Heart left ventricle (tissue), 13 donors: ENCODE measurements at regions not wholly inside any gene's neighbourhood (a gene's known extent, or its start where the extent isn't known, plus 50 kb on each side); places are given as distances from the start of the nearest gene placed in this dataset.

Experiments
- POLR2A ChIP-seq, 2 donors: fragments of 450-650 bp; IDR thresholded peaks; one replicate each; pipeline ENCODE4 v1.6.1; 2017; ENCODE audit warnings: antibody characterized with exemption in 2 of 2, mild to moderate bottlenecking in 2 of 2, moderate library complexity in 2 of 2
- TF ChIP-seq, protein P1 (sequence below), 12 donors: fragments of 200-600 bp; sonication (generic) in 4 of 12; IDR thresholded peaks; one replicate each; pipeline versions ENCODE4 v1.5.0 to v1.8.0; 2018 to 2022; ENCODE audit warnings: antibody characterized with exemption in 12 of 12, mild to moderate bottlenecking in 5 of 12
- donor health status: ischemic (EF 13 %, LVEDD 7.1; RV severe dilation, severe dysfunction).
- donor health status: DM: no; HTN: yes; CAD: no.
- donor health status: DM: no; HTN: no; CAD: no.
- donor health status: ischemic (EF 25% LVEDD 6.9; RV normal size, moderate dysfunction).
- donor health status: ischemic (EF 25% LVEDD 5.7; RV mildly dilated, moderate dysfunction).
- donor health status: ischemic (EF 35%, LVEDD 5.7; RV mildly dilated, moderate dysfunction).
- donor health status: nonischemic (EF 11% LVEDD 7.7; RV severe dilation, severe dysfunction).
- donor health status: DM: yes; HTN: yes; CAD: no.
- donor health status: PGD.
- donor health status: ischemic (EF 29% LVEDD 5.4; RV normal size, mild dysfunction).
- donor health status: nonischemic (EF 23%, LVEDD 6.1; RV moderate dilation, normal function).

DNA sequence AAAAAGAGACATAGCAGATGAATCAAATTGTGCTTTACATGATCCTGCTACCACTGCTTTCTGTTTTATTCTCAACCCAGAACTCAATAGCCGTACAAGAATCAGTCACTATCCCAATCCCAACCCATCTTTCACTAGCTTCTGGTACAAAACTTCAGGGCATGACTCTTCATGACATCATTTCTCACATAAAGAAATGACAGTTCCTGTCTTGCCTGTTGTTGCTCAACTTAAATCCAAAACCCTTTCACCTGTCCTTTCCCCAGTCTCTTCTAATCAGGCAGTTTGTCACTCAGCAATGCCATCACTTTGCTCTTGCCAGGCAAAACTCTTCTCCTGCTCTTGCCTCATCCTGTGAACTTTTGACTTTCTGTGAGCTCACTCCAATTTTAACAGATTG, 962.8 kb downstream of the GALC start:
- TF ChIP-seq, protein P1, sequence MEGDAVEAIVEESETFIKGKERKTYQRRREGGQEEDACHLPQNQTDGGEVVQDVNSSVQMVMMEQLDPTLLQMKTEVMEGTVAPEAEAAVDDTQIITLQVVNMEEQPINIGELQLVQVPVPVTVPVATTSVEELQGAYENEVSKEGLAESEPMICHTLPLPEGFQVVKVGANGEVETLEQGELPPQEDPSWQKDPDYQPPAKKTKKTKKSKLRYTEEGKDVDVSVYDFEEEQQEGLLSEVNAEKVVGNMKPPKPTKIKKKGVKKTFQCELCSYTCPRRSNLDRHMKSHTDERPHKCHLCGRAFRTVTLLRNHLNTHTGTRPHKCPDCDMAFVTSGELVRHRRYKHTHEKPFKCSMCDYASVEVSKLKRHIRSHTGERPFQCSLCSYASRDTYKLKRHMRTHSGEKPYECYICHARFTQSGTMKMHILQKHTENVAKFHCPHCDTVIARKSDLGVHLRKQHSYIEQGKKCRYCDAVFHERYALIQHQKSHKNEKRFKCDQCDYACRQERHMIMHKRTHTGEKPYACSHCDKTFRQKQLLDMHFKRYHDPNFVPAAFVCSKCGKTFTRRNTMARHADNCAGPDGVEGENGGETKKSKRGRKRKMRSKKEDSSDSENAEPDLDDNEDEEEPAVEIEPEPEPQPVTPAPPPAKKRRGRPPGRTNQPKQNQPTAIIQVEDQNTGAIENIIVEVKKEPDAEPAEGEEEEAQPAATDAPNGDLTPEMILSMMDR (IDR thresholded peaks at IDR 0.05) = no peak
- no peak for TF ChIP-seq POLR2A (IDR thresholded peaks at IDR 0.05)
